ENCODE measurements at regions not wholly inside any gene's neighbourhood (a gene's known extent, or its start where the extent isn't known, plus 50 kb on each side); places are given as distances from the start of the nearest gene placed in this dataset.

DNA sequence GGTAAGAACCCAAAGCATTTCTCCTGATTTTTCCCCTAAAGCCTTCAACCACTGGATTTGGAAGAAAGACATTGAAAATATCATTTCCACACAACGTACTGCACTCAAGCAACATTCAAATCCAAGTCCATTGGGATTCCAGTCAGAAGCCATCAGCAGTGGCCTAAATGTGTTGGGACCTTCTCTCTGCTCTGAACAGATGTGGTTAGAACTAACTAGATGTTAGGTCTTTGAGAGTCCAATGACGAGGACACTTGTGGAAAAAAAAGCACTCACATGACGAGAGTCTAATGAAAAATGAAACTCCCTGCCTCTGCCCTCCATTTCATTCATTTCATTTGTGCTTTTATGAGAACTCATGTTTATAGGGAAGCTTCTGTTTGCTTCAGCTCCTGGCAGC lies 382.3 kb downstream of the SIPA1L2 start:
- no peak for ATAC-seq
- Histone ChIP-seq H3K36me3 (ENCODE audit: control insufficient read depth, insufficient read depth, low read length) (no peaks in the 10 kb centered on the region), H3K9ac (ENCODE audit: insufficient read depth in 1 of 2, low read depth in 2 of 2, low read length in 2 of 2) (no peak overlapping the region), H3K9me3 (replicated peaks; ENCODE audit: control insufficient read depth, insufficient read depth, low read depth, low read length) (no peaks in the 10 kb centered on the region), H3K4me1 (replicated peaks in 1 of 2; ENCODE audit: control insufficient read depth in 2 of 2, insufficient read depth in 2 of 2, low read length in 2 of 2) (no peaks in the 10 kb centered on the region), H3K79me2 (ENCODE audit: control insufficient read depth, insufficient read depth, low read length) (no peaks in the 10 kb centered on the region), H3K4me3 (no peak overlapping the region), H4K20me1 (replicated peaks; ENCODE audit: control insufficient read depth, insufficient read depth, low read length) (no peaks in the 10 kb centered on the region), H3K9me1 (ENCODE audit: control insufficient read depth, insufficient read depth, low read length) (no peaks in the 10 kb centered on the region), H3K27ac (ENCODE audit: extremely low read depth, low read depth, low read length) (no peak overlapping the region), H2AFZ (ENCODE audit: low read depth, low read length) (no peak overlapping the region), H3K27me3 (ENCODE audit: control insufficient read depth in 2 of 2, insufficient read depth in 2 of 2, low read length in 2 of 2) (no peaks in the 10 kb centered on the region), H3K4me2 (ENCODE audit: insufficient read depth, low read length) (no peak overlapping the region)
- intact Hi-C loops (cut with micrococcal nuclease) = no loop called here
- ChIA-PET CTCF (ENCODE audit: low intra/inter-chr PET ratio) (no interaction called here), POLR2A (interaction anchor here (0.9 kb wide), 1 partner anchor 23 kb away, joined by 3 read pairs; no protein-coding TSS in a partner anchor)
- 2% methylated on average over 3 of the region's 3 CpGs for WGBS (ENCODE audit: insufficient coverage, low coverage, missing lambda C conversion rate)
- TF ChIP-seq ZNF280A (IDR thresholded peaks at IDR 0.05; ENCODE audit: low read depth, partially characterized antibody) (no peak), PHB2 (IDR thresholded peaks at IDR 0.05; ENCODE audit: low read depth) (no peak), BRD9 (IDR thresholded peaks at IDR 0.05; ENCODE audit: low read depth, partially characterized antibody) (no peak), XRCC5 (IDR thresholded peaks at IDR 0.05; ENCODE audit: low read depth, low read length) (no peak), U2AF2 (optimal IDR thresholded peaks at IDR 0.05; ENCODE audit: low read depth, low read length) (no peak), SMARCA4 (IDR thresholded peaks at IDR 0.05) (no peak), GTF2F1 (IDR thresholded peaks at IDR 0.05; ENCODE audit: low read depth, low read length) (no peak), HCFC1 (IDR thresholded peaks at IDR 0.05; ENCODE audit: low read depth, low read length) (no peak), SIN3B (IDR thresholded peaks at IDR 0.05; ENCODE audit: low read depth) (no peak), HNRNPK (IDR thresholded peaks at IDR 0.05; ENCODE audit: low read depth, low read length, poor library complexity, severe bottlenecking) (no peak)
- TF ChIP-seq, protein P1, sequence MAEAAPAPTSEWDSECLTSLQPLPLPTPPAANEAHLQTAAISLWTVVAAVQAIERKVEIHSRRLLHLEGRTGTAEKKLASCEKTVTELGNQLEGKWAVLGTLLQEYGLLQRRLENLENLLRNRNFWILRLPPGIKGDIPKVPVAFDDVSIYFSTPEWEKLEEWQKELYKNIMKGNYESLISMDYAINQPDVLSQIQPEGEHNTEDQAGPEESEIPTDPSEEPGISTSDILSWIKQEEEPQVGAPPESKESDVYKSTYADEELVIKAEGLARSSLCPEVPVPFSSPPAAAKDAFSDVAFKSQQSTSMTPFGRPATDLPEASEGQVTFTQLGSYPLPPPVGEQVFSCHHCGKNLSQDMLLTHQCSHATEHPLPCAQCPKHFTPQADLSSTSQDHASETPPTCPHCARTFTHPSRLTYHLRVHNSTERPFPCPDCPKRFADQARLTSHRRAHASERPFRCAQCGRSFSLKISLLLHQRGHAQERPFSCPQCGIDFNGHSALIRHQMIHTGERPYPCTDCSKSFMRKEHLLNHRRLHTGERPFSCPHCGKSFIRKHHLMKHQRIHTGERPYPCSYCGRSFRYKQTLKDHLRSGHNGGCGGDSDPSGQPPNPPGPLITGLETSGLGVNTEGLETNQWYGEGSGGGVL (CRISPR knock-in tag; IDR thresholded peaks at IDR 0.05) = no peak
- in situ Hi-C loops (cut with MboI) = no loop called here
- BruUV-seq (replicated peaks) = no TSS peak
- FAIRE-seq = no peak
- no peak for DNase-seq (ENCODE audit: extremely low read depth in 1 of 4, low spot score in 3 of 4)

Measured in K562 (cell line).